Hepatocyte (in vitro differentiated cells): ENCODE measurements at regions not wholly inside any gene's neighbourhood (a gene's known extent, or its start where the extent isn't known, plus 50 kb on each side); places are given as distances from the start of the nearest gene placed in this dataset.

Experiments used
- DNase-seq: peaks from one replicate; pipeline ENCODE4 v3.0.0-alpha.2; 2016; ENCODE audit warnings: low spot score
- H2AFZ ChIP-seq: fragments of 200-600 bp; sonication (generic); 2 replicates; pipeline ENCODE4 v1.6.0; 2016; ENCODE audit warnings: antibody characterized with exemption, mild to moderate bottlenecking
- H3K27ac ChIP-seq: fragments of 200-600 bp; sonication (generic); 2 replicates; pipeline ENCODE4 v1.5.1; 2016; ENCODE audit warnings: mild to moderate bottlenecking
- H3K27me3 ChIP-seq: fragments of 200-600 bp; sonication (generic); 2 replicates; pipeline ENCODE4 v1.6.1; 2016
- H3K36me3 ChIP-seq: fragments of 200-600 bp; sonication (generic); replicated peaks from 2 replicates; pipeline ENCODE4 v1.5.1; 2016; ENCODE audit warnings: low read depth; ENCODE audit not compliant: insufficient read depth
- H3K4me1 ChIP-seq: fragments of 200-600 bp; sonication (generic); 2 replicates; pipeline ENCODE4 v1.5.1; 2016; ENCODE audit warnings: mild to moderate bottlenecking, moderate library complexity; ENCODE audit not compliant: insufficient read depth
- H3K4me2 ChIP-seq: fragments of 200-600 bp; sonication (generic); 2 replicates; pipeline ENCODE4 v1.6.0; 2016
- H3K4me3 ChIP-seq: fragments of 200-600 bp; sonication (generic); 2 replicates; pipeline ENCODE4 v1.5.1; 2016; ENCODE audit warnings: mild to moderate bottlenecking
- H3K79me2 ChIP-seq: fragments of 200-600 bp; sonication (generic); 2 replicates; pipeline ENCODE4 v1.6.0; 2017; ENCODE audit warnings: mild to moderate bottlenecking
- H3K9me2 ChIP-seq: fragments of 200-600 bp; sonication (generic); replicated peaks from 2 replicates; pipeline ENCODE4 v1.6.0; 2017; ENCODE audit warnings: mild to moderate bottlenecking; ENCODE audit not compliant: insufficient read depth
- H3K9me3 ChIP-seq: fragments of 200-600 bp; sonication (generic); 2 replicates; pipeline ENCODE4 v1.5.1; 2016; ENCODE audit warnings: low read depth, mild to moderate bottlenecking
- H4K20me1 ChIP-seq: fragments of 200-600 bp; sonication (generic); 2 replicates; pipeline ENCODE4 v1.6.0; 2016; ENCODE audit warnings: mild to moderate bottlenecking; ENCODE audit not compliant: insufficient read depth, poor library complexity, severe bottlenecking
- CTCF ChIP-seq: fragments of 200-600 bp; sonication (generic); IDR thresholded peaks from 2 replicates; pipeline ENCODE4 v1.5.1; 2016; ENCODE audit warnings: antibody characterized with exemption, mild to moderate bottlenecking; ENCODE audit not compliant: poor library complexity
- EZH2 ChIP-seq: fragments of 200-600 bp; sonication (generic); IDR thresholded peaks from 2 replicates; pipeline ENCODE4 v1.6.1; 2016; ENCODE audit warnings: antibody characterized with exemption, mild to moderate bottlenecking, borderline replicate concordance
- EZH2phosphoT487 ChIP-seq: fragments of 200-600 bp; sonication (generic); IDR thresholded peaks from one replicate; pipeline ENCODE4 v1.6.1; 2018; ENCODE audit warnings: antibody characterized with exemption, mild to moderate bottlenecking, low read depth, moderate library complexity; ENCODE audit not compliant: unreplicated experiment, severe bottlenecking
- WGBS: methylation state at CpG from one replicate; pipeline ENCODE4 v1.1.6; 2016; ENCODE audit warnings: low lambda C conversion rate; ENCODE audit errors: missing lambda C conversion rate; 5-methylcytosine and 5-hydroxymethylcytosine counted together

DNA sequence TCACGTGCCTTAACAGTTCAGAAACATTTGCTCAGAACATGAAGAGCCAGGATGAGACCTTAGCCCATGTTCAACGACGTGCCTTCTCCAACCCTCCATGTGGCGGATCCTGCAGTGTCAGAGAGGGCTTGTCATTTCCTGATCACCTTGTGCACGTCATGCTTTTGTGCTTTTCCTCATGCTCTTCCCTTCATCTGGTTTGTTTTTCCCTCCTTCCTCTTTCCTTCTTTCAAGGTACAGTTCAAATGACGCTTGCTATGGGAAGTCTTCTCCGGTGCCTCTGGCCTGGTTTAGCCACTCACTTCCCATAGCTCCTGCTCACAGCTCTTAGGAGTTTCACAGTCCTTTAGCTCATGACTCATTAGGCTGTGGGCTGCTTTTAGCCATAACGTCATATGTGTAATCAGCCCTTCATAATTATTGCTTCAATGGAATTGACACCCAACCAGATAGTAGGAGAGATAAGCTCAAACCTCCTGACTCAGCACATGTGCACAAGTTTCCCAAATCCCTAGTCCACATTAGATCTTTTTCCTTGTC, 102.7 kb upstream of the CNKSR3 start:
- no peak overlapping the region for H2AFZ ChIP-seq
- peak; percentile 75 for DNase-seq

GRCh38 chr6:154614101-154614500, 103.6 kb upstream of the CNKSR3 start:
- 74% methylated on average over 4 of the region's 4 CpGs for WGBS
- no peak for TF ChIP-seq EZH2
- TF ChIP-seq CTCF = no peak
- TF ChIP-seq EZH2phosphoT487 = no peak
- H3K79me2 ChIP-seq = no peaks in the 10 kb centered on the region

More for the DNA sequence above, 102.7 kb upstream of the CNKSR3 start:
- Histone ChIP-seq H3K4me3 (no peak overlapping the region), H3K9me2 (no peaks in the 10 kb centered on the region), H3K27me3 (no peaks in the 10 kb centered on the region), H3K36me3 (no peaks in the 10 kb centered on the region), H3K79me2 (no peaks in the 10 kb centered on the region), H4K20me1 (no peaks in the 10 kb centered on the region), H3K27ac (peak overlapping the region; percentile 79), H3K9me3 (no peaks in the 10 kb centered on the region), H3K4me2 (no peak overlapping the region), H3K4me1 (no peaks in the 10 kb centered on the region)
- WGBS = 80% methylated on average over 8 of the region's 8 CpGs
- TF ChIP-seq EZH2phosphoT487 = no peak
- TF ChIP-seq EZH2 = no peak
- TF ChIP-seq CTCF = no peak

DNA sequence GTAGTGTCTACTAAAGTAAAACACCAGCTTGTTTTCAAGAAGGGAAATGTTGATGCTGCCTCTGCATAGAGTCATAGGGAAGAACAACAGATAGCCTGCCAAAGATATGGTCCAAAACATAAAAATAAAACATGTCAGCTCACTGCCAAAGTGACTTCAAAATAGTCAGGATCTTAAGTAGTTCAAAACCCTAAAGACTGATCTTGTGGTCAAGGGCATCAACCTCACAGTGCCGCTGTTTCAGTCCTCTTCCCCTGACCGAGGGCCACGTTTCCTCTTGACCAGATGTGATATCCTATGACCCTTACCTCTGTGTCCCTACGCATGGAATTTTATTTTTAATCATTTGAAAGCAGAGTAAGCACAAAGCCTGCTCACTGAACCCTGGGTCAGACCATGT, 104.2 kb upstream of the CNKSR3 start:
- TF ChIP-seq EZH2phosphoT487 = no peak
- TF ChIP-seq CTCF = no peak
- TF ChIP-seq EZH2 = no peak
- Histone ChIP-seq H3K4me2 (no peak overlapping the region), H3K4me3 (no peak overlapping the region), H3K27ac (no peak overlapping the region), H3K79me2 (no peaks in the 10 kb centered on the region), H4K20me1 (no peaks in the 10 kb centered on the region), H3K9me3 (no peaks in the 10 kb centered on the region), H3K36me3 (no peaks in the 10 kb centered on the region), H2AFZ (no peak overlapping the region), H3K27me3 (no peaks in the 10 kb centered on the region), H3K4me1 (no peaks in the 10 kb centered on the region), H3K9me2 (no peaks in the 10 kb centered on the region)
- 95% methylated on average over 4 of the region's 4 CpGs for WGBS
- DNase-seq = no peak

More at GRCh38 chr6:154614101-154614500, 103.6 kb upstream of the CNKSR3 start:
- H3K27me3 ChIP-seq = no peaks in the 10 kb centered on the region
- no peaks in the 10 kb centered on the region for H3K36me3 ChIP-seq
- no peaks in the 10 kb centered on the region for H3K9me2 ChIP-seq
- H3K9me3 ChIP-seq = no peaks in the 10 kb centered on the region
- no peaks in the 10 kb centered on the region for H3K4me1 ChIP-seq
- no peak overlapping the region for H3K4me3 ChIP-seq
- H4K20me1 ChIP-seq = no peaks in the 10 kb centered on the region
- H3K4me2 ChIP-seq = no peak overlapping the region
- no peak for DNase-seq
- H2AFZ ChIP-seq = no peak overlapping the region
- peak overlapping the region; percentile 73 for H3K27ac ChIP-seq
